DMS79 treated with DMSO at 0.1 percent for 48 hours (cell line): ENCODE measurements at regions not wholly inside any gene's neighbourhood (a gene's known extent, or its start where the extent isn't known, plus 50 kb on each side); places are given as distances from the start of the nearest gene placed in this dataset.

ENCODE experiments used
- DNase-seq: peaks from one replicate; lab custom pipeline; 2025; lab: John Stamatoyannopoulos, UW

DNA sequence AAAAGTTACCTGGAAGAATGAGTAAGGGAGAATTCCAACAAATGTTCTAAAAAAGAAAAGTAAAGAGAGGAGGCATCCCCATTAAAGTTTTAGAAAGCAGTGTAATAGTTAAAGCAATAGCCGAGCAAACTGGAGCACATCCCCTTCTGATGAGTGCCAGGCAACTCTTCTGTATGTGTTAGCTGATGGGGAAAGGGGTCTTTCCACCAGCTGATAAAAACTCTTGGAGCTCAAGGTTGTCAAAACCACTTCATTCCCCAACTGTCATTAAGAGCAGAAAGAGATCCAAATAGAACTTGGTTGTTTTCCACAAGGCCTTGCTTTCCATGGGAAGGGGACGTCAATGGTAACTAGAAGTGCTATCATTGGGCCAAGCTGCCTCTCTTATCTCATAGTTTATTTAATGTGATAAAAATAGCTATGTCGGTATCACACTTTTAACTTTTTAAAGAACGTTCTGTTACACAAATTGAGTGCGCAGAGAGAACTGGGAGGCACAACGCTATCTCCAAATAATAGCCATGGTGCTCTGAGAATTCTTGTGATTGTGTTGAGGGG lies 116.9 kb downstream of the POLR2M start:
- DNase-seq, result no peak

DNA sequence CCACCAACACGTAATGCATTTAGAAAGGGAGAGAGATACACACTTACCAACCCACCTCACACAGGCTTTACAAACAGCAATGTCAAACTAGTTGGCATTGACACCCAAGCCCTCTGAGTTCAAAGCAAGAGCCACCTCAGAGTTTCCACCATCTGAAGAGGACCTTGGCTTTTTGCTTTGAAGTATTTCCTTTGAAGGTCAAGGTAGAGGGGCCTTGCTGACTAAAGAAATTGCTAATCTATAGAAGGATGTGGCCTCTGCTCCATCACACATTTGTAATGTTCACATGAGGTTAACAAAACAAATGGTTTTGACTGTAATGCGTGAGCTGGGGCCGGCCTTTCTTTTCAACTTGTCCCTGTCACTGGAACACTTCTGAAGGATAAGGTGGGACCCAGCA lies 117.7 kb downstream of the POLR2M start:
- DNase-seq, result no peak

DNA sequence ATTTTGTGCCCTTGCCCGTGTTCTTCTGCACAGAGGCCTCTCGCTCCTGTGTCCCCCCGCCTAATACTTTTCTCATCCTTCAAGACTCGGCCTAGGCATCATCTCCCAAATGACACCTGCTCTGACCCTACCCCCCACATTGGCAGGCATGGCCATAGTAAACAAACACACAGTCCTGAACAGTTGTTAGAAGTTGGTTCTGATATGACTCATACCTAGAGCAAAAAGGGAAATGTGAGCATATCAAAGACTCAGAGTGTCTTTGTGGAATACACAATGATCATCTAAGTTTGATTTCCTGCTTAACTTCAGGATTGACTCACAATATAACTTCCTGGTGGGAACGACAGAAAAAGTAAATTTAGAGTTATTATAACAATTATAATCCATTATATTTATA lies 120.5 kb downstream of the POLR2M start:
- no peak for DNase-seq

DNA sequence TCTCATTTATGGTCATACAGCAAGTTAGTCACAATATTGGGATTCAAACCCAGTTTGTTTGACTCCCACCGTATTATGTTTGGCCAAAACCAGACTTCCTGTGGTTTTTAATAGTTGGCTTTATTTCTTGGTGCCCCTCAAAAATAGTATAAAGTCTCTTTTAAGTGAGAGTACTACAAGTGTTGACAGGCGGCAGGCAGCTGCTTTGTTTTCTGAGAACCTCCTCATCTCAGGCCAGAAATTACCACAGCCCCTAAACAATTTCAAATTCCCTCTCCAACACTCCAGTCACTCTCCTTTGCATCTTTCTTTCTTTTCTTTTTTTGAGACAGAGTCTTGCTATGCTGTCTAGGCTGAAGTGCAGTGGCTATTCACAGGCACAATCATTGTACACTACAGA lies 121.5 kb downstream of the POLR2M start:
- DNase-seq, result no peak

DNA sequence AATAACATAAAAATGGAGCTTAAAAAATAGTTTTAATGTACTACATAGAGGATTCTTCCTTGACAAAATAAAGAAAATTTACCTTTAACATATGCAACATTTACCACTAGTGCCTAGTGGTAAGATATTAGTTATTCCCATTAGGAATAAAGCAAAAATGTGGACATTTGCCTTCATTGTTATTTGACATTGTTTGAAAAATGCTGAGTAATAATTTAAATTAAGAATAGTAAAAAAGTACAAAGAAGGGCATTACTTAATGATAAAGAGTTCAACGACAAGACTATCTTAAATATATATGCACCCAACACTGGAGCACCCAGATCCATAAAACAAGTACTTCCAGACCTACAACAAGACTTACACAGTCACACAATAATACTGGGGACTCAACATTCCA lies 125.7 kb downstream of the POLR2M start:
- DNase-seq, result no peak

DNA sequence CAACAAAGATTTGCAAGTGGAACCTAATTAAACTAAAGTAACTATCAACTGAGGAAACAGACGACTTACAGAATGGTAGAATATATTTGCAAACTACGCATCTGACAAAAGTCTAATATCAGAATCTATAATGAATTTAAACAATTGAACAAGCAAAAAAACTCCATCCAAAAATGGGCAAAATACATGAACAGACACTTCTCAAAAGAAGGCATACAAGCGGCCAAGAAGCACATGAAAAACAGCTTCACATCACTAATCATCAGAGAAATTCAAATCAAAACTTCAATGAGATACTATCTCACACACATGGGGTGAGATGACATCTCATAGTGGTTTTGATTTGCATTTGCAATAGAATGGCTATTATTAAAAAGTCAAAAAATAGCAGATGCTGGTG lies 128.6 kb downstream of the POLR2M start:
- DNase-seq, result no peak

DNA sequence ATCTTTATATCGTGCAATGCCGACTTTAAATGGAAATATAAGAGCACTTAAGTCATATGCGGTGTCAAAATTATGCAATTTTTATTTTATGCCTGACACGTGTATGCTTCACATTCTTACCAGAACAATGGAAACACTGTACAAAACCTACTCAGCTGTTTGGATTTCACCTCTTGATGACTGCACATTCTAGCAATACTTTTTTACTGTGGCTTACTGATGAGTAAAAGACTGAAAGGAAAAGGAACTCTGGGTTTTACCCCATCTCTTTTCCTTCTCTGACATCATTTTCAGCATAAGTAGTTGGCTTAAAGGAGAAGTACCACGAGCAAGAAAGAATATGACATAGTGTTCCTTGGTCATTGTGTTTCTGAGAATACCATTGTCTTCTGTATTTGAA lies 142.8 kb downstream of the POLR2M start:
- no peak for DNase-seq

DNA sequence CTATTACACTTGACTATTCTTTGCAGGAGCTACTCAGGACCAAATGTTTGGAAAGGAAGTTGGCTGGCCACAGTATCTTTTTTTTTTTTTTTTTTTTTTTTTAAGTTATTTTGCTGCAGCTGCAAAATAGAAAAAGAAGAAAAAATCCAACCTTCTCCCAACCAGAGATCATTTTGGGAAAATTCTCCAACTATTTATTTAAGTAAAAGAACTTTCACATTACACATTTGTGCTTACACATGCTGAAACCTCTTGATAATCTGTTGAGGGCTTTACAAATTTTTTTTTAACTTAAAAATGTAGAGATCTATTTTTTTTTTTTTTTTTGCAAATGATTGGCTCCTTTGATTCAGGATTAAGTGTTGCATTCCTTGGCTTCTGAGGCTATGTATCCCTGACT lies 148.0 kb downstream of the POLR2M start:
- no peak for DNase-seq

DNA sequence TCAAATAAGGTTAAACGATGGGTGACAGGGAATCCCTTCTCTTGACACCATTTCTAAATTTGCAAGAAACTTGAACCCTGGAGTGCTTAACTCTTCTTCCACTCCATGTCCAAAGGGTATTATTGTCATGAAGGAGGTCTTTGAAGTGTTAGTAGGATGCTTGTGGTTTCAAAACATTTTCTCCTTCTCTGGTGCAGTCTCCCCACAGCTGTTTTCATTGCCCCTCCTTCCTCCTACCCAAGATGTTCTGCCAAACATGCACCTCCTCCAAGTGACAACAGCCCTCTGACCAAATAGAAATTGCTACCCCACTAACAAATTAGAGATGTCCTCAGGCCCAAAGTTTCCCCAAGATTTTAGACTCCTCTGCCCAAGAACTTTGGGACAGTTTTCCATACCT lies 151.4 kb downstream of the POLR2M start:
- no peak for DNase-seq

DNA sequence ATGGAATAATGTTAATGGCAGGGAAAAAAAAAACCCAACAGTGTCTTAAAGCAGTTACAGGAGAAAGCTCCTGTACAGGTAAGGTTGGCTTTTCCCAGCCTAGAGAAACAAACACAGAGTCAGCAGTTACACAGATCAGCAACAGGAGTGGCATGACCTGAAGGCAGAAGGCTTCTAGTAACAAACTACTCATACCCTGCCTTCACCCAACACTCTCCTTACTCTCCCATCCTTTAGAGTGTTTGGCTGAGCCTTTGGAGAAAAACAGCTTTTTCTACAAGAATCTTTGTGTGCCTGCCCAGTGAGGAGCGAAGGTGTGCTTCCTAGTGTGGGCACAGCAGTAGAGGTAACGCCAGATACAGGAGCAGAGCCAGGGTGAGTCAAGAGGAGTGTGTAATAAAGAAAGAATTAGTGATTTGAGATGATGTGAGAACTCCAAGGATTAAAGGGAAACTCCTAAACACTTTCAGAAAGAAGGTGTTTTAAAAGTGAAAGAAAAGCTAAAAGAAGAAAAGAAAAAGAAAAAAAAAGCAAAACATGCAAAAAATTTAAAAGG lies 152.7 kb downstream of the POLR2M start:
- no peak for DNase-seq

DNA sequence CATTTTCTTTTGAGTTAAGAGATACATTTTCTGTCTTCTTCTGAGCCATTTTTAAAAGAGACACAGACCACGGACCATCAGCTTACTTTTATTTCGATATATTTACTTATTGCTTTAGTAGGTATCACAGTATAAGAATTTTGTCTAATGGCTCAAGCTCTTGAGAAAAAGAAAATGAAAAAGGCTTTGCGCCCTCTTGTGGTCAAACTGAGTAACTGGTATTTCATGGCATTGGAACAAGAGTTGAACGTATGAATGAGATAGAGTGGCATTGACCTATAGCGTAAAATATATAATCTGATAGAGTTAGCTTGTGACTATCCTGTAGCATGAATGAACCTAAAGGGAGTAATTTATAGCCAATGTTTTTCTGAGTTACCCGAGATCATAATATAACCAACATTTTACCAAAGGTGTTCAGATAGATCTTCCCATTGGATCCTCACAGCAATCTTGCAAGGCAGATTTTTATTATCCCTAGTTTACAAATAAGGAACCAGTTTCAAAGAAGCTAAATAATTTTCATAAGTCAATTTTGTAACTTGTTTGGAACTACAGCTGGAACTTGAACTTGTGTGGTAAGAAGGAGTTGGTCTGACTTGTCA lies 154.6 kb downstream of the POLR2M start:
- DNase-seq, result peak; percentile 15

DNA sequence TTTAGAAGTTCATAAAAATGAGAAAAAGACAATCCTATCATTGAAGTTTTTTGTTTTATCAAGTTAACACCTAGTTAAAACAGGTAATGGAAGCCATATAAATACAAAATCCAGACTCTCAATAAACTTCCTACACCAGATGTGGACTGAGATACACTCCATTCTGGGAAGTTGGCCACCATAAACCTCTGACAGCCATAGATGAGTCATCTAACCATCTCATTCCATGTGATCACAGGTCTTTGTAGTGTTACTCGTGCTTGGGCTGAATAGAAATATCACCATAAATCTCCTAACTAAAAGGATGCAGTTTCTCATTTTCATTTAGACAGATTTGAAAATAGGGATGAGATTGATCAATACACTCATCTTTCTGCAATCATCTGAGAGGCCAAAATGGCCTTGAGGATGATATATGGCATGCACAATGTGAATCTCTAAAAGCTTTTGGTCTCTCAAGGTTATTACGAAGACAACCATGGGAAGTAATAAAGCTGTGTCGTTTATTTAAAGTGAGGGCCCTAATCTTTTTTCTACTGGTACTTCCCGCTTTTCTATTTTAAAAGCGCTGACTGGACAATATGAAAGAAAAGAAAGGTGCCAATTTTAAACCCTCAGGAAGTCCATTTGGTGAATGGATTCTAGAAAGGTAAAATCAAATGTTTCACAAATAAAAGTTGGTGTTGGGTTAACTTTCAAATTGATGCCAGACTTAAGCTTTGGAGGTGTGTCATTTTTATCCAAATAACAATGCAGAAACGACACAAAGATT lies 155.5 kb downstream of the POLR2M start:
- DNase-seq, result no peak

DNA sequence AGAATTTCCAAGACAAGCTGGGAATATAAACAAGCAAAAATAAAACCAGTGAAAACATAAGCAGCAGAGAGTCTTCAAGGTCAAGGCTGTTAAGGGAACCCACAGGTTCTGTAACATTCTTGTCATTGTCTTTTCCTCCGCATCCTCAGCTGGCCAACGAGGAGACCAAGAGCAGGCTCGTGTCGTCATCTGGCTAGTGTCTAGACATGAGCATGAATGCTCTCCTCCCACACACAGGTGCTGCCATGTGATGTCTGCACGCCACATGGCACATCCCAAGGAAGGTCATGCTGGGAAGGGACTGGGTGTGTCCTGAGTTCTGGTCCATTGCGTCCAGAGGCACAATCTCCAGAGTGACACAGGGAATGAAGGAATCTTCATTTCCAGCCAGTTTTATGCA lies 156.2 kb downstream of the POLR2M start:
- DNase-seq, result no peak

DNA sequence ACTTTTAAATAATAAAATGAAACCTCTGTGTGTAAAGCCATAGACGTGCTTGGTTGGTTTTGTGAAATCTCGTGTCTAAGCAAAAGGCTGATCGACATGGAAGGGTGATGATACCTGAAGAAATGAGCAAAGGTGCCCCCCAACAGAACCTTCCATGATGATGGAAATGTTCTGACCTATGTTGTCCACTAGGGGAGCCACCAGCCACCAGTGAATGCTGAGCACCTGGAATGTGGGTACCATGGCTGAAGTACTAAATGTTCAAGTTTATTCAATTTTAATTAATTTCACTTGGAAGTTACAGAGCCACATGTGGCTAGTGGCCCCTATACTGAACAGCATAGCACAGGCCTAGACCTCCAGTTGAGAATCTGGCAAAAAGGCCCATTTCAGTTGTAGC lies 158.8 kb downstream of the POLR2M start:
- DNase-seq, result no peak

DNA sequence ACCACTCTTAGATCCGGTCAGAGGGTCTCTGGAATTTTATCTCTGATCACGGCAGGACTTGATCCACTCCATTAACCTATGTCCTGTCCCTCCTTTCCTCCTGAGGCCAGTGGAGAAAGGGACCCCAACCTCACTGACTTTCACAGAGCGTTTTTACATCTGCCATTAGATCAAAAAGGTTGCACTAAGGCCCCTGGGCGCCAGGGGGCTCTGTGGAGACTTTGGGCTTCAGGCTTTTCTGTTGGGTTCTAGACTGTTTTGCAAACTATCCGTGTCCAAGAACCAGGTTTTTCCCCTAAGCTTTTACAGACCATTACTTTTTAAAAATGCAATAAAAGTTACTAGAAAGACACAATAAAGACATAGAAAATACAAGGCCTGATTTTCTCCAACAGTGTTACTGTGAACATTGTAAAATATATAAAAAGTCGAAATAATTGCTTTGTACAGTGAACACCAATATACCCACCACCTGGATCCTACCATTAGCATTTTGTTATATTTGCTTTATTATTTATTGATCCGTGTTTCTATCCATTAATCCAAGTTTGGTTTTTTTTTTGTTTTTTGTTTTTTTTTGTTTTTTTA lies 159.7 kb downstream of the POLR2M start:
- peak; percentile 4 for DNase-seq

DNA sequence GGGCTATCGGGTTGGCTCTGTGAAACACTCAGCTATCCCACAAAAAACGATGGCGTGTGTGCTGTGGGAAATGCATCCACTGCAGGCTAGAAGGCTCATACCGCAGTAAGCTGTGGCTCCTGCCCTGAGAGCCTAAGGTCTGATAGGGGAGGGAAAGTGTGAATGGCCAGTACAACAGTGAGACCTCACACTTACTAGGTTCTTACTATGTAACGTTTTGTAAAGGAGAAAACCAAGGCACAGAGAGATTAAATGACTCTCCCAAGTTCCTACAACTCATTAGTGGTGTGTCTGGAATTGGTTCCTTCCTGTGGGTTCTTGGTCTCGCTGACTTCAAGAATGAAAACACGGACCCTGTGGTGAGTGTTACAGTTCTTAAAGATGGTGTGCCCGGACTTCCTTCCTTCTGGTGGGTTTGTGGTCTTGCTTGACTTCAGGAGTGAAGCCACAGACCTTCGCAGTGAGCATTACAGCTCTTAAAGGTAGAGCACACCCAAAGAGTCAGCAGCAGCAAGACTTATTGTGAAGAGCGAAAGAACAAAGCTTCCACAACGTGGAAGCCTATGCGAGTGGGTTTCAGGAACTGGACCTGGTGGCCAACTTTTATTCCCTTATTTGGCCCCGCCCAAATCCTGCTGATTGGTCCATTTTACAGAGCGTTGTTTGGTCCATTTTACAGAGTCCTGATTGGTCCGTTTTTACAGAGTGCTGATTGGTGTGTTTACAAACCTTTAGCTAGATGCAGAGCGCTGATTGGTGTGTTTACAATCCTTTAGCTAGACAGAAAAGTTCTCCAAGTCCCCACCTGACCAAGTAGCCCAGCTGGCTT lies 161.7 kb downstream of the POLR2M start:
- no peak for DNase-seq

DNA sequence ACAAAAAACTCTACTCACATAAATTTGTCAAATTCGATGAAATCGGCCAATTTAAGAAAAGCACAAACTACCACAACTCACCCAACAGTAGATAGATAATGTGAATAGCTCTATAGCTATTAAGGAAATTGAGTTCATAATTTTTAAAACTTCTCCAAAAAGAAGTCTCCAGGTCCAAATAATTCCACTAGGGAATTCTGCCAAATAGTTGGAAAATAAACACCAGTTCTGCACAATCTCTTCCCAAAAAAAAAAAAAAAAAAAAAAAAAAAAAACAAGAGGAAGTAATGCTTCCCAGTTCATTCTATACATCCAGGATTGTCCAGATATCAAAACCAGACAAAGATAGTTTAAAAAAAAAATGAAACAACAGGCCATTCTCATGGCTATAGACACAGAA lies 164.2 kb downstream of the POLR2M start:
- no peak for DNase-seq

DNA sequence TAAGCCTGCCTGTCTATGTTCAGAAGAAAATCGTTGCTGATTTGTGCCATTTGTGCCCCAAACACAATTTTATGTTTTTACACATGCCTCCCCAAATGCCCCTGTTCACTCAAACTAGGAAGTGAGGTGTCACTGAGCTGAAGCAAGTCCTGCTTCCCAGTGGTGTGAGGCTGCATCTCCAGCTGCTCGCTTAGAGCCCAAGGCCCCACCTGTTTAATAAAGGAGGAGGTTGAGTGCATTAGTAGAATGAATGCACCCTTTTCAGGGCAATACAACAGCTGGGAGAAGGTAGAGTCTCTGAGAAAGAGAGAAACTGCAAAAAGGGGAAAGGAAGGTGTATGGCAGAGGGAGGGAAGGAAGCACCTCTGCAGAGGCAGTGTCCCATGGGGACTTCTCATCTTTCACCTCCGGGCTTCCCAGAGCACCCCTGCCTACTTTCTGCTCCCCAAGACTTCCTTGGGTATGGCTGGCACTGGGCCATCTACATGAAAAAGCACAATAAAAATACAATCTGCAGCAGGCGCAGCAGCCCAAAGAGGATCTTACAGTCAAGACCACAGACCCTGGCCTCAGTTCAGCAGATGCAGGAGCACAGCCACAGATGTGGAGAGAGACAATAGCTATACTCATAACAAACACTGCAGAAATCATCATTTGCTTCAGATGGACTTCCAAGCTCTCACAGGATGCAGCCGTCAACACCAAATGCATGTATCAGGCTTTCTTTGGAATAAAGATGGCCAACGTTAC lies 165.9 kb downstream of the POLR2M start:
- DNase-seq, result no peak

DNA sequence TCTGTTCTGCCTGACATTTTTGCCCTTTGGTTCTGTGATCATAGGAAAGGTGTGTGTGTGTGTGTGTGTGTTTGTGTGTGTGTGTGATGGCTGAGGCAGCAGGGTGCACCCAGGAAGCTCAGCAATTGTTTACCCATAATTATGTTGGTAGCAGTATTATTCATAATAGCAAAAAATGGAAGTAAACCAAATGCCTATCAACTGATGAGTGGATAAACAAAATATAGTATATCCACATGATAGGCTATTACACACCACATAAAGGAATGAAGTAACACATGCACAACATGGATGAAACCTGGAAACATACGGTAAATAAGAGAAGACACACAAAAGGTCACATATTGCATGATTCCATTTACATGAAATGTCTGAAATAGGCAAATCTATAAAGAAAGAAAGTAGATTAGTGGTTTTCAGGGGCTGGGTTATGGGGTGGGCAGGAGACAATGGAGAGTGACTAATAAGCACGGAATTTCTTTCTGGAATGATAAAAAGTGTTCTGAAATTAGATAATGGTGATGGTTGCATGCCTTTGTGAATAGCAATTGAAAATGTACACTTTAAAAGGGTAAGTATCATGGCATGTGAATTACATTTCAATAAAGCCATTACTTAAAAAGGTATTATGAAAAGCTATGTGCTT lies 167.2 kb downstream of the POLR2M start:
- DNase-seq, result no peak

DNA sequence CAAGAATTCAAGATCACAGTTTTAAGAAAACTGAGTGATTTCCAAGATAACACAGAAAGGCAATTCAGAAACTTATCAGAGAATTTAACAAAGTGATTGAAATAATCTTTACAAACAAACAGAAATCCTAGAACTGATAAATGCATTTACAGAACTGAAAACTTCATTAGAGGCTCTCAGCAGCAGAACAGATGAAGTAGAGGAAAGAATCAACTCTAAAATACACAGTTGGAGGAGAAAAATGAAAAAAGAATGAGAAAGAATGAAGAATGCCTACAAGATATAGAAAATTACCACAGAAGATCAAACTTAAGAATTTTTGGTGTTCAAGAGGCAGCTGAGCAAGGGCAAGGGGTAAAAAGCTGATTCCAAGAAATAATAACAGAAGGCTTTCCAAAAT lies 168.8 kb downstream of the POLR2M start:
- DNase-seq, result no peak

DNA sequence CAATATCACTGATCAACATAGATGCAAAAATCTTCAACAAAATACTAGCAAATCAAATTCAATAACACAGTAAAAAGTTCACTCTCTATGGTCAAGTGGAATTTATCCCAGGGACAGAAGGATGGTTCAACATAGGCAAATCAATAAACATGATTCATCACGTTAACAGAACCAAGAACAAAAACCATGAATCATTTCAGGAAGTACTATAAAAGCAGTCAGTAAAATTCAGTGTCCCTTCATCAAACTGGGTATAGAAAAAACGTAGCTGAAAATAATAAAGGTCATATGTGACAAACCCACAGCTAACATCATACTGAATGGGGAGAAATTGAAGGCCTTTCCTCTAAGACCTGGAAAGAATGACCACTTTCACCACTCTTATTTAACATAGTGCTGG lies 172.1 kb downstream of the POLR2M start:
- no peak for DNase-seq
